MCF 10A (cell line): ENCODE measurements at regions not wholly inside any gene's neighbourhood (a gene's known extent, or its start where the extent isn't known, plus 50 kb on each side); places are given as distances from the start of the nearest gene placed in this dataset.
A peak's percentile ranks its signal among the peaks of the same experiment; 100 is the strongest.
"Not testable (repeated sequence)": the region's sequence is repeated elsewhere in the genome, so short reads cannot be mapped to it uniquely, and the experiment has no call there.

Experiments
- BruUV-seq: library from RNA; stranded (reverse); fragments of 400-500 nt; replicated peaks from 2 replicates; lab custom pipeline; 2021; lab: Mats Ljungman, UMichigan
- CTCF ChIA-PET: fragments of 300-600 bp; sonication (Branson Sonifier 250); formaldehyde crosslinking; extraction: SDS; loops from one replicate; lab custom pipeline; 2021; ENCODE audit warnings: antibody characterized with exemption, inconsistent platforms; lab: Yijun Ruan, JAX
- POLR2A ChIA-PET: fragments of 300-600, 350-650 bp; sonication (Branson Sonifier 250); formaldehyde crosslinking; extraction: SDS; loops from one replicate; lab custom pipeline; 2020; ENCODE audit warnings: antibody characterized with exemption, inconsistent platforms; lab: Yijun Ruan, JAX
- DNase-seq: peaks from one replicate; pipeline ENCODE4 v3.0.0-alpha.2; 2018; ENCODE audit not compliant: unreplicated experiment
- H3K27ac Mint-ChIP-seq: one replicate; pipeline ENCODE4 v1.8.0; 2022; ENCODE audit warnings: mild to moderate bottlenecking, low read depth, mixed read lengths; ENCODE audit not compliant: unreplicated experiment
- H3K27me3 Mint-ChIP-seq: one replicate; pipeline ENCODE4 v1.8.0; 2022; ENCODE audit warnings: mixed read lengths; ENCODE audit not compliant: insufficient read depth, unreplicated experiment
- H3K36me3 Mint-ChIP-seq: one replicate; pipeline ENCODE4 v1.8.0; 2022; ENCODE audit warnings: mild to moderate bottlenecking, moderate library complexity, mixed read lengths; ENCODE audit not compliant: insufficient read depth, unreplicated experiment
- H3K4me1 Mint-ChIP-seq: one replicate; pipeline ENCODE4 v1.8.0; 2022; ENCODE audit warnings: mixed read lengths; ENCODE audit not compliant: insufficient read depth, unreplicated experiment
- H3K4me3 Mint-ChIP-seq: one replicate; pipeline ENCODE4 v1.8.0; 2022; ENCODE audit warnings: mild to moderate bottlenecking, moderate library complexity, mixed read lengths; ENCODE audit not compliant: unreplicated experiment
- H3K9me3 Mint-ChIP-seq: one replicate; pipeline ENCODE4 v1.8.0; 2022; ENCODE audit warnings: mixed read lengths; ENCODE audit not compliant: unreplicated experiment
- intact Hi-C: fragments of 100-400 bp; cut with micrococcal nuclease; formaldehyde crosslinking; loops from 2 replicates; pipeline ENCODE4 v1.14.1; 2022
- TF ChIP-seq, protein P1 (sequence below): fragments of 200-600 bp; IDR thresholded peaks from one replicate; pipeline ENCODE4 v1.8.0; 2022; ENCODE audit warnings: antibody characterized with exemption, mild to moderate bottlenecking; ENCODE audit not compliant: unreplicated experiment

- no TSS peak for BruUV-seq
- intact Hi-C loops: no loop called here
- DNase-seq: peak; percentile 62
- POLR2A ChIA-PET: no interaction called here
- no peak overlapping the region for H3K4me3 Mint-ChIP-seq
- peaks cover 10% of the 10 kb centered on the region for H3K4me1 Mint-ChIP-seq
- H3K9me3 Mint-ChIP-seq: peaks cover 3% of the 10 kb centered on the region
- TF ChIP-seq, protein P1, sequence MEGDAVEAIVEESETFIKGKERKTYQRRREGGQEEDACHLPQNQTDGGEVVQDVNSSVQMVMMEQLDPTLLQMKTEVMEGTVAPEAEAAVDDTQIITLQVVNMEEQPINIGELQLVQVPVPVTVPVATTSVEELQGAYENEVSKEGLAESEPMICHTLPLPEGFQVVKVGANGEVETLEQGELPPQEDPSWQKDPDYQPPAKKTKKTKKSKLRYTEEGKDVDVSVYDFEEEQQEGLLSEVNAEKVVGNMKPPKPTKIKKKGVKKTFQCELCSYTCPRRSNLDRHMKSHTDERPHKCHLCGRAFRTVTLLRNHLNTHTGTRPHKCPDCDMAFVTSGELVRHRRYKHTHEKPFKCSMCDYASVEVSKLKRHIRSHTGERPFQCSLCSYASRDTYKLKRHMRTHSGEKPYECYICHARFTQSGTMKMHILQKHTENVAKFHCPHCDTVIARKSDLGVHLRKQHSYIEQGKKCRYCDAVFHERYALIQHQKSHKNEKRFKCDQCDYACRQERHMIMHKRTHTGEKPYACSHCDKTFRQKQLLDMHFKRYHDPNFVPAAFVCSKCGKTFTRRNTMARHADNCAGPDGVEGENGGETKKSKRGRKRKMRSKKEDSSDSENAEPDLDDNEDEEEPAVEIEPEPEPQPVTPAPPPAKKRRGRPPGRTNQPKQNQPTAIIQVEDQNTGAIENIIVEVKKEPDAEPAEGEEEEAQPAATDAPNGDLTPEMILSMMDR: no peak
- no peaks in the 10 kb centered on the region for H3K36me3 Mint-ChIP-seq
- H3K27me3 Mint-ChIP-seq: no peaks in the 10 kb centered on the region
- CTCF ChIA-PET: interaction anchor here (0.6 to 1.3 kb wide), 12 partner anchors 16 to 893 kb away, joined by 3 to 9 read pairs (median 3); no protein-coding TSS in a partner anchor
- H3K27ac Mint-ChIP-seq: peak overlapping the region; percentile 28
These were observed 66.7 kb downstream of the RFPL4B start for GRCh38 chr6:112413780-112414179.

DNA sequence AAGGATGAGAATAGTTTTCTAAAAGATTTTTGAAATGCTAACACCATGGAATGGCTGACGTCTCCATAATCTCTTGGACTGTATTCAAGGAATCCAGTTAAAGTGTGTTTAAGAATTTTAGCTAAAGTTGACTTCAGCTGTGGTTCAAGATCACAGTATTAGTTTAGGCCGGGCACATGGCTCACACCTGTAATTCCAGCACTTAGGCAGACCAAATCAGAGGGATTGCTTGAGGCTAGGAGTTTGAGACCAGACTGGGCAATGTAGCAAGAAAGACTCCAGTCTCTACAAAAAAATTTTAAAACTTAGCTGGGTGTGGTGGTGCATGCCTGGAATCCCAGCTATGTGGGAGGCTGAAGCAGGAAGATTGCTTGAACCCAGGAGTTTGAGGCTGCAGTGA, 68.2 kb downstream of the RFPL4B start:
- Mint-ChIP-seq H3K27me3 (no peaks in the 10 kb centered on the region), H3K36me3 (no peaks in the 10 kb centered on the region), H3K4me1 (peaks cover 10% of the 10 kb centered on the region), H3K4me3 (no peak overlapping the region), H3K9me3 (peaks cover 12% of the 10 kb centered on the region), H3K27ac (no peak overlapping the region)
- intact Hi-C loops: no loop called here
- ChIA-PET POLR2A (no interaction called here), CTCF (interaction anchor here (0.6 kb wide), 1 partner anchor 51 kb away, joined by 4 read pairs; no protein-coding TSS in a partner anchor)
- no peak for DNase-seq
- BruUV-seq: no TSS peak
- TF ChIP-seq, protein P1: no peak

DNA sequence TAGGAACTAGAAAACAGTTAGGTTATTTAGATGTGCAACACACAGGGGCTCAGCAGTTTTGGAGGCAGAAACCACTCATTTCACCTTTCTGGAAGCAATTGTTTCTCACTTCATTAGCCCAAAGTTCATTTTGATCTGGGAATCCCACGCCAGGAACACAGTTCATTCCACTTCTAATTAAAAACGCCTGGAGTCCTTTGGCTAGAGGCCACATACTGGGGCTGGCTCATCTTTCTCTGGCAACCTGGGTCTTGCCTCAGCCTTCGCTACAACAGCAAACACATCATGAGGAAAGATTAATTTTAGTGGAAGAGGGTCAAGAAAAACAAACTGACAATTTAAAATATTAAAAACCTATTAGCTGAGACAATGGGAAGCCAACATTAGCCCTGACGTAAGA, 69.7 kb downstream of the RFPL4B start:
- DNase-seq: peak; percentile 10
- no peak overlapping the region for H3K27ac Mint-ChIP-seq
- H3K4me3 Mint-ChIP-seq: no peak overlapping the region
- peaks cover 10% of the 10 kb centered on the region for H3K4me1 Mint-ChIP-seq
- peaks cover 4% of the 10 kb centered on the region for H3K36me3 Mint-ChIP-seq
- H3K9me3 Mint-ChIP-seq: peaks cover 12% of the 10 kb centered on the region
- POLR2A ChIA-PET: interaction anchor here (0.7 to 1.6 kb wide), 4 partner anchors 26 to 128 kb away, joined by 3 to 4 read pairs (median 4); no protein-coding TSS in a partner anchor
- no TSS peak for BruUV-seq
- CTCF ChIA-PET: interaction anchor here (0.6 to 1.0 kb wide), 5 partner anchors 8 to 1712 kb away, joined by 3 to 5 read pairs (median 3); no protein-coding TSS in a partner anchor
- intact Hi-C loops: no loop called here
- TF ChIP-seq, protein P1: no peak
- no peaks in the 10 kb centered on the region for H3K27me3 Mint-ChIP-seq

GRCh38 chr6:112427011-112427410, 79.9 kb downstream of the RFPL4B start:
- H3K4me3 Mint-ChIP-seq, H3K36me3 Mint-ChIP-seq, H3K9me3 Mint-ChIP-seq, H3K4me1 Mint-ChIP-seq, CTCF ChIA-PET, H3K27me3 Mint-ChIP-seq, BruUV-seq, DNase-seq, intact Hi-C loops: not testable (repeated sequence)
- peak overlapping the region; percentile 37 for H3K27ac Mint-ChIP-seq
- POLR2A ChIA-PET: interaction anchor here (1.0 kb wide), 1 partner anchor 52 kb away, joined by 3 read pairs; no protein-coding TSS in a partner anchor
